DND-41 (cell line): ENCODE measurements at regions not wholly inside any gene's neighbourhood (a gene's known extent, or its start where the extent isn't known, plus 50 kb on each side); places are given as distances from the start of the nearest gene placed in this dataset.

ENCODE experiments used
- ATAC-seq: fragments of 200-7000 bp; cut with Tn5 transposase; 3 replicates; pipeline ENCODE4 v1.9.1; 2021; ENCODE audit warnings: low read depth; ENCODE audit not compliant: insufficient read depth
- DNase-seq: peaks from one replicate; pipeline ENCODE4 v3.0.0-alpha.2; 2020
- H2AFZ ChIP-seq: 2 replicates; pipeline ENCODE4 v1.6.0; 2012; ENCODE audit warnings: low read depth, low read length
- H3K27ac ChIP-seq: 2 replicates; pipeline ENCODE4 v1.5.1; 2012; ENCODE audit warnings: low read length, inconsistent platforms
- H3K27me3 ChIP-seq: fragments of 200-600 bp; sonication (generic); 2 replicates; pipeline ENCODE4 v1.6.0; 2012; ENCODE audit warnings: low read length, mild to moderate bottlenecking, inconsistent platforms; ENCODE audit not compliant: insufficient read depth, poor library complexity
- H3K36me3 ChIP-seq: 2 replicates; pipeline ENCODE4 v1.5.1; 2012; ENCODE audit warnings: low read length, inconsistent platforms; ENCODE audit not compliant: insufficient read depth
- H3K4me1 ChIP-seq: 2 replicates; pipeline ENCODE4 v1.5.1; 2012; ENCODE audit warnings: mild to moderate bottlenecking, low read length; ENCODE audit not compliant: insufficient read depth
- H3K4me2 ChIP-seq: 2 replicates; pipeline ENCODE4 v1.6.0; 2012; ENCODE audit warnings: mild to moderate bottlenecking, moderate library complexity, low read length, inconsistent platforms; ENCODE audit not compliant: insufficient read depth
- H3K4me3 ChIP-seq, 2 experiments: fragments of 200-600 bp in 1 of 2; shearing (Covaris generic) in 1 of 2; 2 replicates each; pipeline ENCODE4 v1.5.1; 2012 to 2016; ENCODE audit warnings: inconsistent platforms in 2 of 2, low read length in 2 of 2, mild to moderate bottlenecking in 2 of 2, low read depth in 1 of 2, moderate library complexity in 1 of 2
- H3K79me2 ChIP-seq: 2 replicates; pipeline ENCODE4 v1.6.0; 2012; ENCODE audit warnings: low read length, inconsistent platforms; ENCODE audit not compliant: insufficient read depth
- H3K9ac ChIP-seq: 2 replicates; pipeline ENCODE4 v1.6.0; 2012; ENCODE audit warnings: low read depth, mild to moderate bottlenecking, inconsistent platforms, low read length, moderate library complexity
- H3K9me3 ChIP-seq: 2 replicates; pipeline ENCODE4 v1.5.1; 2012; ENCODE audit warnings: low read length, moderate library complexity, mild to moderate bottlenecking, inconsistent platforms; ENCODE audit not compliant: insufficient read depth, severe bottlenecking
- H4K20me1 ChIP-seq: 2 replicates; pipeline ENCODE4 v1.6.0; 2012; ENCODE audit warnings: low read length; ENCODE audit not compliant: insufficient read depth
- CTCF ChIP-seq: IDR thresholded peaks from 2 replicates; pipeline ENCODE4 v1.5.1; 2012; ENCODE audit warnings: borderline replicate concordance, low read length, moderate library complexity, mild to moderate bottlenecking; ENCODE audit not compliant: poor library complexity, severe bottlenecking; ENCODE audit errors: extremely low read depth
- EZH2 ChIP-seq: IDR thresholded peaks from 3 replicates; pipeline ENCODE4 v1.6.1; 2012; ENCODE audit warnings: borderline replicate concordance, low read depth, mild to moderate bottlenecking, moderate library complexity, low read length, inconsistent platforms; ENCODE audit not compliant: severe bottlenecking

GRCh38 chr13:110806636-110807035, 93.1 kb downstream of the ING1 start:
- DNase-seq (no peak), ATAC-seq (no peak)
- Histone ChIP-seq H2AFZ (no peak overlapping the region), H4K20me1 (no peaks in the 10 kb centered on the region), H3K9me3 (no peaks in the 10 kb centered on the region), H3K36me3 (no peaks in the 10 kb centered on the region), H3K27ac (no peak overlapping the region), H3K4me2 (no peak overlapping the region), H3K4me3 (no peak overlapping the region), H3K4me1 (no peaks in the 10 kb centered on the region), H3K27me3 (peaks cover 22% of the 10 kb centered on the region), H3K79me2 (no peaks in the 10 kb centered on the region), H3K9ac (no peak overlapping the region)
- TF ChIP-seq EZH2 (no peak), CTCF (no peak)

GRCh38 chr13:110807546-110807945, 94.0 kb downstream of the ING1 start:
- H3K9ac ChIP-seq, result no peak overlapping the region
- ATAC-seq (no peak), DNase-seq (no peak)
- no peak overlapping the region for H3K27ac ChIP-seq
- no peaks in the 10 kb centered on the region for H3K9me3 ChIP-seq
- no peak overlapping the region for H3K4me3 ChIP-seq
- no peaks in the 10 kb centered on the region for H4K20me1 ChIP-seq
- TF ChIP-seq EZH2 (no peak), CTCF (no peak)
- H3K36me3 ChIP-seq, result no peaks in the 10 kb centered on the region
- peaks cover 17% of the 10 kb centered on the region for H3K27me3 ChIP-seq
- no peaks in the 10 kb centered on the region for H3K4me1 ChIP-seq
- no peak overlapping the region for H2AFZ ChIP-seq
- H3K79me2 ChIP-seq, result no peaks in the 10 kb centered on the region
- no peak overlapping the region for H3K4me2 ChIP-seq

- Histone ChIP-seq H3K36me3 (no peaks in the 10 kb centered on the region), H3K9ac (no peak overlapping the region), H3K9me3 (no peaks in the 10 kb centered on the region), H3K4me2 (no peak overlapping the region), H3K4me1 (no peaks in the 10 kb centered on the region), H3K4me3 (no peak overlapping the region), H3K27me3 (peaks cover 15% of the 10 kb centered on the region), H4K20me1 (no peaks in the 10 kb centered on the region), H3K27ac (no peak overlapping the region), H2AFZ (no peak overlapping the region), H3K79me2 (no peaks in the 10 kb centered on the region)
- TF ChIP-seq CTCF (no peak), EZH2 (no peak)
- DNase-seq, result no peak
- ATAC-seq, result no peak
These were observed 94.6 kb downstream of the ING1 start for GRCh38 chr13:110808138-110808537.

GRCh38 chr13:110809871-110810486, 96.5 kb downstream of the ING1 start:
- DNase-seq (no peak), ATAC-seq (no peak)
- Histone ChIP-seq H3K27ac (no peak overlapping the region), H2AFZ (no peak overlapping the region), H3K27me3 (peaks cover 9% of the 10 kb centered on the region), H4K20me1 (no peaks in the 10 kb centered on the region), H3K4me1 (no peaks in the 10 kb centered on the region), H3K9me3 (no peaks in the 10 kb centered on the region), H3K36me3 (no peaks in the 10 kb centered on the region), H3K4me3 (no peak overlapping the region), H3K79me2 (no peaks in the 10 kb centered on the region), H3K4me2 (no peak overlapping the region), H3K9ac (no peak overlapping the region)
- TF ChIP-seq EZH2, result no peak
- no peak for TF ChIP-seq CTCF
